Ramos (cell line): ENCODE measurements at regions not wholly inside any gene's neighbourhood (a gene's known extent, or its start where the extent isn't known, plus 50 kb on each side); places are given as distances from the start of the nearest gene placed in this dataset.
"Not testable (repeated sequence)": the region's sequence is repeated elsewhere in the genome, so short reads cannot be mapped to it uniquely, and the experiment has no call there.

ENCODE experiments used
- in situ Hi-C: fragments of 300-500 bp; cut with MboI; formaldehyde crosslinking; loops from one replicate; pipeline ENCODE4 v1.14.3; 2022; ENCODE audit warnings: low sequenced_read_pairs; ENCODE audit not compliant: unreplicated experiment

DNA sequence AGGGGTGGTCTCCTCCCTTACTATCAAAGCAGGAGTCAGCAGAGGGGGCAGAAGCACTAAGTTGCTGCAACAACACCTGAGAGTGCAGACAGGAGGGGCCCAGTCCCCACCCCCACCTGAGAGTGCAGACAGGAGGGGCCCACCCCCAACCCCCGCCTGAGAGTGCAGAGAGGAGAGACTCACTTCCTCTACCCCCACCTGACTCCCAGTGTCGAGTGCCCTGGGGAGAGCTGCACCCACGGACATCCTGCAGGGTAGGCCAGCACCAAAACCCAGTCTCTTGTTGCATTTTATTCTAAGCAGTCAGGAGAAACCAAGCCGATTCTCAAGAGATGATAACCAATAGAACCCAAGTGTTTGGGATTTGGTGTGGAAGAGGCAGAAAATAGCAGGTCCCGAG, 78.4 kb downstream of the NAPG start:
- in situ Hi-C loops = loop anchor here (10.0 kb wide), 1 partner anchor 1631 kb away; no protein-coding TSS in a partner anchor

DNA sequence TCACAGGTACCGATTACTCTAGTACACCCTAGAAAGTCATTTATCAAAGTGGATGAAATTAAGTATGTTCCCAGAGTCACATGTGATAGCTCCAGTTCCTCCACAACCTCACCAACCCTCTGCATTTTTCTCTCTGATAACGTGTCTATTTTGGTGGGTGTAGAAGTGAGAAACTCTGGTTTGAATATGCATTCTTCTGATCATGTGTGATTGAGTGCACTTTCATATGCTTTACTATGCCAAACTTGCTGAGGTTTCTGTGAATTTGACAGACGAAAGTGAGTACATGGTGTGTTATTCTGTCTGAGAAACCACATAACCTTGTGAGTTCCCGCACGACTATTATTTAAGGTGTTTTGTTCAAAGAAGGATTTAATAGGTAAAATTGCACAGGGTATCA, 81.1 kb downstream of the NAPG start:
- in situ Hi-C loops = loop anchor here (10.0 kb wide), 1 partner anchor 1628 kb away; no protein-coding TSS in a partner anchor

DNA sequence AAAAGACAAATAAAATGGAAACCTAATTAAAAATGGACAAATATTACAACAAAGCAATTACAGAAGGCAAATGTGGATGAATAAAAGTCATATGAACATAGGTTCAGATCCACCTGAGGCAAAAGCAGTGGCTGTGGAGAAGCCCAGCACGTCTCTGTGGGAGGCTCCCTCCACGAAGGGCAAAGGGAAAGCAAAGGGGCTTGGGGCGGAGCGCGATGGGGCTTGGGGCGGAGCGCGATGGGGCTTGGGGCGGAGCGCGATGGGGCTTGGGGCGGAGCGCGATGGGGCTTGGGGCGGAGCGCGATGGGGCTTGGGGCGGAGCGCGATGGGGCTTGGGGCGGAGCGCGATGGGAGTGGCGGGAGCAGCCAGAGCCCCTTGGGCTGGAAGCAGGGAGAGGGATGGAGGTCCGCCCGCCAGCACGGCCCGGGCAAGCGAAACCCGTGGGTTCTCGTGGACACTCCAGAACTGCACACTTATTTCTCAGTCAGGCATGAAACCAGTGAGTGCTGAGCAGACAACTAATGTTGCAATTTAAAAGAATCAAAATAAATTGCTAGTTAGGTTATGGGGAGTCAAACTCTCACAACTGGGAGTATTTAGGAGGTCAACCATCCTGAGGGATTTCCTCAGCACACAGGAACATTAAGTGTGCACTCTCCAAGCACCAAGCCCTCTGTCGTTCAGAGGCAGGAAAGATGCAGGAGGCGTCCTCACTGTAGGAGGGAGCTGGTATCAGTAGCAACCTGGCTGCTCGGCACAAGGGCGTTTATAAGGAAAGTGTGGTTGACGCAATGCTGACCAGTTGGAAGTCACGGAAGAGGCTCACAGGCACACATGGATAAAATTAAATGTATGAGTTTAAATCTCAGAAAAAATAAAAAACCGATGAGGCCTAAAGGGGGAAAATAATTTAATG, 81.8 kb downstream of the NAPG start:
- in situ Hi-C loops = loop anchor here (10.0 kb wide), 1 partner anchor 1627 kb away; no protein-coding TSS in a partner anchor

DNA sequence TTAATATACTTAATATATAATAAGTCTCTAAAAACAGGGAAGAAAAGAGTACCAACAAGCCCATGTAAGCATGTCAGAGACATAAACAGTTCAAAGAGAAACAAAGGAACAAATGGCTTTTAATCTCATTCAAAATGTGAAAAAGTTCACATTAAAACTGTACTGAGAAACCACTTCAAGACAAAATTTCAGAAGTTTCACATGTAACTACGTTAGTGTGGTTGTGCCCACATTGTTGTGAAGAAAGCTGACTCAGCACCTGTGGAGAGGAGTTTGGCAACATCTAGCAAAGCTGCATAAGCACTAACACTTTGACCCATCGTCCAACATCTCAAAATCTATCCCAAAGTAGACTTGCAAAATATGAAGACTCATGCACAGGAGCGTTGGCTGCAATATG, 82.6 kb downstream of the NAPG start:
- in situ Hi-C loops = loop anchor here (10.0 kb wide), 1 partner anchor 1626 kb away; no protein-coding TSS in a partner anchor

DNA sequence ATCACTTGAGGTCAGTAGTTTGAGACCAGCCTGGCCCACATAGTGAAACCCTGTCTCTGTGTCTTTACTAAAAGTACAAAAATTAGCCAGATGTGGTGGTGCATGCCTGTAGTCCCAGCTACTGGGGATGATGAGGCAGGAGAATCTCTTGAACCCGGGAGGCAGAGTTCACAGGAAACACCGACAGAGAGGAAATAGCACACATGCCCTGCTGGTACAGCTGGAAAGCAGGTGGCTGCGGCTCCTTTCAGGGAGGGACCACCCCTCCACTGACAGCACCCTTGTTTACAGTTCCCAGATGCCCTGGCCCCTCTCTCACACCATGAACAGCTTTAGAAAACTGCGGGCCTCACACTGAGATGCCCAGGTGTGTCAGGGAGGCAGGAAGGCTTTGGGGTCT, 83.2 kb downstream of the NAPG start:
- in situ Hi-C loops = loop anchor here (10.0 kb wide), 1 partner anchor 1626 kb away; no protein-coding TSS in a partner anchor

DNA sequence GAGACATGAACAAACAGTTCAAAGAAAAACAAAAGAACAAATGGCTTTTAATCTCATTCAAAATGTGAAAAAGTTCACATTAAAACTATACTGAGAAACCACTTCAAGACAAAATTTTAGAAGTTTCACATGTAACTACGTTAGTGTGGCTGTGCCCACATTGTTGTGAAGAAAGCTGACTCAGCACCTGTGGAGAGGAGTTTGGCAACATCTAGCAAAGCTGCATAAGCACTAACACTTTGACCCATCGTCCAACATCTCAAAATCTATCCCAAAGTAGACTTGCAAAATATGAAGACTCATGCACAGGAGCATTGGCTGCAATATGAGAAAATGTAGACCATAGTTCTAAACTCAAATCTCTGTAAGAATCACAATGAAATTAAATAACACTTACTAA, 87.4 kb downstream of the NAPG start:
- in situ Hi-C loops = not testable (repeated sequence)

DNA sequence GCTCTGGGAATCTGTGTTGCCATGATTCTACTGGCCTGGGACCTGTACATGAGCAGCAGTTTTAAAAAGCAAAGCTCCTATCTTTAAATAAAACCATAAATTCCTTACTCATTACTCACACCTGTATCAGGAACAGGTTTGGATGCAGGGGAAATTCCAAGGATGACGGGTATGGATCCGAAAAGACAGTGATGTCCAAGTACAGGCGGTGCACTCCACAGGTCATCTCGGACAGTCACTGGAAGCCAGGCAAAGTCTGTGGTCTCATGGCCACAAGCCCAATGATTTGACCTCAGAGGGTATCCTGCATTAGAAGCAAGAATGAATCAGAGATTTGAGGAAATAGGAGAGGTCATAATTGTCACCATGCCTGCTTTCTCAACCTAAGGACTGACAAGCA, 90.9 kb downstream of the NAPG start:
- in situ Hi-C loops = not testable (repeated sequence)

DNA sequence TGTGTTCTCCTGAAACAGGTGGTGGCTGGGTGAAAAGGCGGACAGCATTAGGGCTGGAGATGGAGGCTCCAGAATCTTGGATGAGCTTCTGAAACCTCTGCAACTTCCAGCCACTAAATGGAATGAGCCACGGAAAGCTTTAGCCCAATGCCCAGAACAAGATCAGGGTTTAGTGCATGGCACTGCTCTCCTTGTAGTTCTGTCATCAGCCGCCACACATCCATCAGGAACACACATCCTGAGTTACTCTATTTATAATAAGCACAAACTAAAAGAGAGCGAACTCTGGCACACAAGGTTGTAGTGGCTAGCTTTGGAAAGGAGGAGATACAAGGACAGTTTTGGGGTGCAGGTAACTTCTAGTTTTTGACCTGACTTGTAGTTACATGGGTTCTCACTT, 93.0 kb downstream of the NAPG start:
- in situ Hi-C loops = not testable (repeated sequence)

DNA sequence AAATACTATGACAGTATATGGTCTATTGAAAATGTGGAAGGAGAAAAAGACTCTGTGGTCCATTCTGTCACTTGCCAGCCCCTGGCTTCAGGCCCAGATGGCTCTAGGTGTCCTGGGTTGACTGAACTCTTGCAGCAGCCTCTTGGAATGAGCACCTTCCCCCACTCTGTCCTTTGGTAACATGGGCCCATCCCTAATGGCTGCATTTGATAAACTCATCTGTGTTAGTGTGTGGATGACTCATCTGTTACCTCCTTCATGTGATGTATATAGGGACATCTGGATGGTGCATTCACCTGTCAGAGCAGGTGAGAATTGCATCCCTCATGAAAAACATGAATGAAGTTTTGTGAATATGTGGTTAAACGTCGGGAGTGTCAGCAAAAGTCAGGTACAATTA, 93.5 kb downstream of the NAPG start:
- in situ Hi-C loops = not testable (repeated sequence)

DNA sequence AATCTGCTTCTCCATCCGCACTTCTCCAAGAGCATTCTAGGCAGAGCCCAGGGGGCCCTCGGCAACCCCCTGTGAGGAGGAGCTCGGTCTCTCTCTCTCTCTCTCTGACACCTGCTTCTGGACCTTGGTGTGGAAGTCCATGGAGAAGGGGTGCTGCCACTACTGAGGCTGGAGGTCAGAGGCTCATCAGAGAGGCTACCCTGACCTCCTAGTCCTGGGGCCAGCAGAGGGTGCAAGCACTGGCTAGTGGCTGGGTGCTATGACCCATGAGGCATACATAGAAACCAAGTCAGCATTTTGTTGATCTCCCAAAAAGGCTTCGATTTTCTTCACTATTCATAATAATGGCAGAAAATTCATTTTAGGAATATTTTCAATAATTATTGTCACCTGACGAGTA, 94.0 kb downstream of the NAPG start:
- in situ Hi-C loops = not testable (repeated sequence)
